GM23248 (cell line): ENCODE measurements at regions not wholly inside any gene's neighbourhood (a gene's known extent, or its start where the extent isn't known, plus 50 kb on each side); places are given as distances from the start of the nearest gene placed in this dataset.
"Not testable (repeated sequence)": the region's sequence is repeated elsewhere in the genome, so short reads cannot be mapped to it uniquely, and the experiment has no call there.

Experiments
- EZH2 ChIP-seq: fragments of 200-600 bp; sonication (generic); IDR thresholded peaks from 2 replicates; pipeline ENCODE4 v1.6.1; 2018; ENCODE audit warnings: antibody characterized with exemption, mild to moderate bottlenecking; ENCODE audit not compliant: insufficient read depth, poor library complexity, severe bottlenecking
- EZH2phosphoT487 ChIP-seq: fragments of 200-600 bp; sonication (generic); IDR thresholded peaks from 2 replicates; pipeline ENCODE4 v1.6.1; 2018; ENCODE audit warnings: antibody characterized with exemption, moderate library complexity, mild to moderate bottlenecking, low read depth; ENCODE audit not compliant: insufficient read depth

- not testable (repeated sequence) for TF ChIP-seq EZH2, EZH2phosphoT487
Measured at GRCh38 chr7:142487565-142487964, 229.7 kb upstream of the PRSS58 start.
